Effector memory CD4-positive, alpha-beta T cell (primary cell): ENCODE measurements at regions not wholly inside any gene's neighbourhood (a gene's known extent, or its start where the extent isn't known, plus 50 kb on each side); places are given as distances from the start of the nearest gene placed in this dataset.
"Not testable (repeated sequence)": the region's sequence is repeated elsewhere in the genome, so short reads cannot be mapped to it uniquely, and the experiment has no call there.

ENCODE experiments used
- DNase-seq, 3 donors: peaks; one replicate each; pipeline ENCODE4 v3.0.0-alpha.2; 2020
- H3K27ac ChIP-seq: 2 replicates; pipeline ENCODE4 v1.7.0; 2013; ENCODE audit warnings: mild to moderate bottlenecking, low read length, moderate library complexity; ENCODE audit not compliant: insufficient read depth, poor library complexity, severe bottlenecking
- H3K27me3 ChIP-seq: replicated peaks from 2 replicates; pipeline ENCODE4 v1.7.0; 2013; ENCODE audit warnings: mild to moderate bottlenecking, low read length; ENCODE audit not compliant: insufficient read depth, control insufficient read depth, poor library complexity, severe bottlenecking
- H3K36me3 ChIP-seq: 2 replicates; pipeline ENCODE4 v1.7.0; 2013; ENCODE audit warnings: mild to moderate bottlenecking, low read length, moderate library complexity; ENCODE audit not compliant: control insufficient read depth, insufficient read depth
- H3K4me1 ChIP-seq: 2 replicates; pipeline ENCODE4 v1.7.0; 2013; ENCODE audit warnings: low read length, mild to moderate bottlenecking; ENCODE audit not compliant: control insufficient read depth, insufficient read depth, poor library complexity, severe bottlenecking
- H3K4me3 ChIP-seq: 2 replicates; pipeline ENCODE4 v1.7.0; 2013; ENCODE audit warnings: low read length, low read depth, mild to moderate bottlenecking; ENCODE audit not compliant: insufficient read depth, poor library complexity, severe bottlenecking
- H3K9me3 ChIP-seq: 2 replicates; pipeline ENCODE4 v1.7.0; 2013; ENCODE audit warnings: mild to moderate bottlenecking, low read length, moderate library complexity; ENCODE audit not compliant: control insufficient read depth

DNA sequence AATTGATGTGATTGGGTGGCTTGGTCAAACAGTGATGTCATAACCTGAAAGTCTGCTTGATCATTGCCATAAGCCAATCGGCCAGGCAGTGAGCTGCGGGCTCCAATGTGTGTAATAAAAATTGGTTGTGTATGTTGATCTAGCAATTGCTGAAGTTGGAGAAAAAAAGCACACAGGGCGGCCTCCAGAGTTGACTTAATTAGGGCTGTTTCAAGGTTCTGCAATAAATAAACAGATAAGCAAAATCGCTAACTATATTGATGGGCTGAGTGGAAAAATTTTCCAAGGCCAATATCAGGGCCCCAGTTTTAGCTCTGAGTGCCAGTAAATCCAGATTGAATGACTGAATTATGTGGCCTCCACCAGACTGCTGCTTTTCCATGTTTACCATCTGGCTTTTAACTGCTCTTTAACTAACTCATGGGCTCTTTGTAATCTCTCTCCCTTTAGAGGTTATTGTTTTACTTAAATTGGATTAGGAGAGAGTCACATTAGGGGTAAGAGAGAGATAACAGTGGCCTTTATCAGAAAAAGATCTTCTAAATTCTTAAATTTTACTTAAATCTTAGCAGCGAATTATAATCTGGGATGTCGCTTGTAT, 160.6 kb upstream of the WDFY3 start:
- H3K36me3 ChIP-seq, result no peaks in the 10 kb centered on the region
- no peaks in the 10 kb centered on the region for H3K27me3 ChIP-seq
- H3K27ac ChIP-seq, result no peak overlapping the region
- no peak for DNase-seq
- no peaks in the 10 kb centered on the region for H3K9me3 ChIP-seq
- no peak overlapping the region for H3K4me3 ChIP-seq
- H3K4me1 ChIP-seq, result no peaks in the 10 kb centered on the region

GRCh38 chr4:85127653-85128052, 161.2 kb upstream of the WDFY3 start:
- no peak for DNase-seq
- Histone ChIP-seq H3K4me1 (no peaks in the 10 kb centered on the region), H3K4me3 (no peak overlapping the region), H3K27me3 (no peaks in the 10 kb centered on the region), H3K36me3 (no peaks in the 10 kb centered on the region), H3K9me3 (no peaks in the 10 kb centered on the region), H3K27ac (no peak overlapping the region)

DNA sequence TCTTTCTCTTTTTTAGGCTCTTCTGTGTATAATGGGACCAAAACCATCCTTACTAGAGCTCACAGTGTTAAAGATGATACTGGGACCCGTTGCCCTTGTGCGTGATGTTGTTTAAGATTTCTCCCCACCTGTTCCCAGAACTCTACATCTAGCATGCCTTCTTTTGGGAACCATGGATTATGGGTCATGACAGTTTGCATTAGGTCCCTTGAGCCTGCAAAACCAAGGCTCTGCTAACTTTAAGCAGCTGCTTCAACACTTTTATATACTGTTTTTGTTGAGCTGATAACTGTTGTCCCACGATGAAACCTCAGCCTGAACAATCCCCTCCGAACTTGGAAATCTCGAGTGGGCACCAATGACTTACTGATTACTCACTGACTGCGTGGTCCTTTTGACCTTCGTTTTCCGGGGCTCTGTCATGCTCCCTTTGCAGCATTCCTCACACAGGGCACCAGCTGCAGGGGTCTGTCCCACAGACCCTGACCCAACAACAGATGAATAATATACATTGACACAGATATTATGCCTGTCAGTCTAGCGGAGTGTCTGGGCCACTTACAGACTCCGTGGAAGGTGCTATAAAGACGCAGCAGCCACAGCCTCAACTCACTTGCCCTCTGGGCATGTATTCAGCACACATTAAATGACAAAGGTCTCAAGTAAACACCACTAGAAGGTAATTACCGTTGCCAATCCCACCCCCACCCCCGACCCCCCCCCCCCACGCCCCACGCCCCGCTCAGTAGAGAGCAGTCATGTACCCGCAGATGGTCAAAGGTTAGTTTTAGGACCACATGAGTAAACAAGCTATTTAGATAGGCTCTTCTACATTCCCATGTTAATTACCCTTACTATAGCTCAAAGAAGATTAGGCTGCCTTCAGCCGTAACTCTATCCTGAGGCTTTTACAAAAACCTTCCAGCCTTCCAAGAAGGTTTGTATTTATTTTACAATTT, 162.0 kb upstream of the WDFY3 start:
- Histone ChIP-seq H3K4me3 (no peak overlapping the region), H3K4me1 (no peaks in the 10 kb centered on the region), H3K9me3 (no peaks in the 10 kb centered on the region), H3K27ac (no peak overlapping the region), H3K27me3 (no peaks in the 10 kb centered on the region), H3K36me3 (no peaks in the 10 kb centered on the region)
- DNase-seq, result no peak

DNA sequence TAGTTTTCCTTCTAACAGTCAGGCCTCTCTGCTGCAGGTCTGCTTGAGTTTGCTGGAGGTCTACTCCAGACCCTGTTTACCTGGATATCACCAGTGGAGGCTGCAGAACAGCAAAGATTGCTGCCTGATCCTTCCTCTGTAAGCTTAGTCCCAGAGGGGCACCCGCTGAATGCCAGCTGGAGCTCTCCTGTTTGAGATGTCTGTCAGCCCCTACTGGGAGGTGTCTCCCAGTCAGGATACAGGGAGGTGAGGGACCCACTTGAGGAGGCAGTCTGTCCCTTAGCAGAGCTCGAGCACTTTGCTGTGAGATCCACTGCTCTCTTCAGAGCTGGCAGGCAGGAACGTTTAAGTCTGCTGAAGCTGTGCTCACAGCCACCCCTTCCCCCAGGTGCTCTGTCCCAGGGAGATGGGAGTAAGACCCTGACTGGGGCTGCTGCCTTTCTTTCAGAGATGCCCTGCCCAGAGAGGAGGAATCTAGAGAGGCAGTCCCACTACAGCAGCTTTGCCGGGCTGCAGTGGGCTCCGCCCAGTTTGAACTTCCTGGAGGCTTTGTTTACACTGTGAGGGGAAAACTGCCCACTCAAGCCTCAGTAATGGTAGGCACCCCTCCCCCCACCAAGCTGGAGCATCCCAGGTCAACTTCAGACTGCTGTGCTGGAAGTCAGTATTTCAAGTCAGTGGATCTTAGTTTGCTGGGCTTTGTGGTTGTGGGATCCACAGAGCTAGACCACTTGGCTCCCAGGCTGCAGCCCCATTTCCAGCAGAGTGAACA, 163.1 kb upstream of the WDFY3 start:
- not testable (repeated sequence) for H3K27me3 ChIP-seq, H3K27ac ChIP-seq, H3K36me3 ChIP-seq, H3K4me3 ChIP-seq, H3K9me3 ChIP-seq, DNase-seq, H3K4me1 ChIP-seq

GRCh38 chr4:85132117-85132516, 165.6 kb upstream of the WDFY3 start:
- DNase-seq, result no peak
- Histone ChIP-seq H3K27ac (no peak overlapping the region), H3K4me3 (no peak overlapping the region), H3K4me1 (no peaks in the 10 kb centered on the region), H3K27me3 (no peaks in the 10 kb centered on the region), H3K9me3 (no peaks in the 10 kb centered on the region), H3K36me3 (no peaks in the 10 kb centered on the region)

GRCh38 chr4:85132570-85132969, 166.1 kb upstream of the WDFY3 start:
- Histone ChIP-seq H3K27ac (no peak overlapping the region), H3K36me3 (no peaks in the 10 kb centered on the region), H3K4me1 (no peaks in the 10 kb centered on the region), H3K4me3 (no peak overlapping the region), H3K9me3 (no peaks in the 10 kb centered on the region), H3K27me3 (no peaks in the 10 kb centered on the region)
- DNase-seq, result no peak

DNA sequence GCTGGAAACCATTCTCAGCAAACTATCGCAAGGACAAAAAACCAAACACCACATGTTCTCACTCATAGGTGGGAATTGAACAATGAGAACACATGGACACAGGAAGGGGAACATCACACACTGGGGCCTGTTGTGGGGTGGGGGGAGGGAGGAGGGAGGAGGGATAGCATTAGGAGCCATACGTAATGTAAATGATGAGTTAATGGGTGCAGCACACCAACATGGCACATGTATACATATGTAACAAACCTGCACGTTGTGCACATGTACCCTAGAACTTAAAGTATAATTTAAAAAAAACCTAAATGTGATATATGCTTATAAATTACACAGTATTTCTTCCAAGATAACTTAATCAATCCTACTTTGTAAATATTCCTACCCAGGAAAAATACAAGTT, 173.3 kb upstream of the WDFY3 start:
- not testable (repeated sequence) for H3K36me3 ChIP-seq, H3K4me1 ChIP-seq, H3K9me3 ChIP-seq, DNase-seq, H3K27me3 ChIP-seq, H3K27ac ChIP-seq, H3K4me3 ChIP-seq

DNA sequence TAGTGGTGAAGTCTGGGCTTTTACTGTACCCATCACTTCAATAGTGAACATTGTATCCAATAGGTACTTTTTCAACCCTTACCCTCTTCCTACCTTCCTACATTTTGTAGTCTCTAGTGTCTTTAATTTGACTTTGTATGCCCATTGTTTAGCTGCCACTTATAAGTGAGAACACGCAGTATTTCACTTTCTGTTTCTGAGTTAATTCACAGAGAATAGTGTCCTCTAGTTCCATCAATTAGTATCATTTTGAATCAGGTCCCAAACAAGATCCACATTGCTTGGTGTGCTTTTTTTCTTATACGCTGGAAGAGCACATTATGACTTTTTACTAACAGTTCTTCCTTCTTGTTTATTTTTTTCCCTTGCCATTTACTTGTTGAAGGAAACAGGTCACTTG, 176.0 kb upstream of the WDFY3 start:
- Histone ChIP-seq H3K4me3 (no peak overlapping the region), H3K36me3 (no peaks in the 10 kb centered on the region), H3K4me1 (no peaks in the 10 kb centered on the region), H3K27ac (no peak overlapping the region), H3K9me3 (no peaks in the 10 kb centered on the region), H3K27me3 (no peaks in the 10 kb centered on the region)
- DNase-seq, result no peak

DNA sequence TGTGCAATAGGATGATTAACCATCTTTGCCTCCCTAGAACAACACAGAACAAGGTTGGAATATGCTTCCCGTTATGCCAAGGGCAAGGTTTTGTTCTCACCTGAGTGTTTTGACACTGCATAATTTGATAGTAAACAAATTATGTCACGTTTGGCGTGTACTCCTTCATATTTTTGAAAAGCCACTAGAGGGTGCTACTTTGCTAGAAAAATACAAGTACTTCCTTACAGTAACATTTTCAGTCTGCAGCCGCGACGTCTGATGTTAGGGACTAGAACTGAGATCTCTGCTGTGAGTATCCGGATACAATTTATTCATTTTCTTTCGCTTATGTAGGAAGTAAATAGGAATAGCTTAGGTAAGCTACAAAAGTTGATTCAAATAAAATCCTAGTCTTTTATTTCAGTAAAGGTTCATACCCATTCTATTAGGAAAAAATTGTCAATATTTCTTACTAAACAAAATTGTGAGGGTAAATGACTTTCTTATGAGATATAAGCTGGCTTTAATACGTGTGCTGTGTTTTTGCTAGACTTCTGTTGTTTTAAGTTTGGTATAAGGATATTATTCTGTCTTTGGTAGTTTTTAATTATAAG, 181.1 kb upstream of the WDFY3 start:
- Histone ChIP-seq H3K36me3 (no peaks in the 10 kb centered on the region), H3K27ac (no peak overlapping the region), H3K4me3 (no peak overlapping the region), H3K4me1 (no peaks in the 10 kb centered on the region), H3K9me3 (no peaks in the 10 kb centered on the region), H3K27me3 (no peaks in the 10 kb centered on the region)
- DNase-seq, result no peak
